HepG2 (cell line): ENCODE measurements at regions not wholly inside any gene's neighbourhood (a gene's known extent, or its start where the extent isn't known, plus 50 kb on each side); places are given as distances from the start of the nearest gene placed in this dataset.

Source experiments
- ATAC-seq: fragments of 200-7000 bp; cut with Tn5 transposase; 3 replicates; pipeline ENCODE4 v1.9.1; 2020; ENCODE audit warnings: mild to moderate bottlenecking, moderate library complexity
- BruUV-seq: library from RNA; stranded (reverse); fragments of 400-500 nt; replicated peaks from 2 replicates; lab custom pipeline; 2021; lab: Mats Ljungman, UMichigan
- CTCF ChIA-PET: fragments of 300-600 bp; formaldehyde crosslinking; extraction: SDS; loops from one replicate; lab custom pipeline; 2021; ENCODE audit warnings: low total read pairs, inconsistent platforms, low intra/inter-chr PET ratio; lab: Yijun Ruan, JAX
- POLR2A ChIA-PET: fragments of 350-600 bp; sonication (Branson Sonifier 250); formaldehyde crosslinking; loops from one replicate; lab custom pipeline; 2020; ENCODE audit warnings: antibody characterized with exemption, inconsistent platforms; lab: Yijun Ruan, JAX
- DNase-seq: peaks from one replicate; pipeline ENCODE4 v3.0.0-alpha.2; 2015; ENCODE audit warnings: low spot score
- FAIRE-seq: peaks from 3 replicates; lab custom pipeline; 2011; peaks lifted over from hg19 to GRCh38; lab: Jason Lieb, UNC
- H2AFZ ChIP-seq: one replicate; pipeline ENCODE4 v1.6.1; 2011; ENCODE audit warnings: low read length, inconsistent platforms
- H3K27ac ChIP-seq: fragments of 300-600 bp; 3 replicates; pipeline ENCODE4 v1.8.0; 2011; ENCODE audit warnings: mixed run types, mild to moderate bottlenecking, mixed read lengths, low read length, inconsistent platforms; ENCODE audit not compliant: insufficient read depth; ENCODE audit errors: extremely low read length
- H3K27me3 ChIP-seq, 2 experiments: fragments of 200-600 bp in 1 of 2; 2 replicates in 1 of 2; 3 replicates in 1 of 2; pipeline versions ENCODE4 v1.6.0 to v1.8.0; 2011; ENCODE audit warnings: low read length in 2 of 2, mild to moderate bottlenecking in 2 of 2, moderate library complexity in 2 of 2, inconsistent platforms in 1 of 2; ENCODE audit not compliant: insufficient read depth in 2 of 2, control insufficient read depth in 1 of 2
- H3K36me3 ChIP-seq, 2 experiments: fragments of 200-600 bp in 1 of 2; replicated peaks in 1 of 2; 2 replicates in 1 of 2; 3 replicates in 1 of 2; pipeline versions ENCODE4 v1.5.1 to v1.8.0; 2011; ENCODE audit warnings: low read length in 2 of 2, inconsistent platforms in 1 of 2; ENCODE audit not compliant: insufficient read depth in 2 of 2, control insufficient read depth in 1 of 2
- H3K4me1 ChIP-seq: 2 replicates; pipeline ENCODE4 v1.5.1; 2012; ENCODE audit warnings: low read length, inconsistent platforms; ENCODE audit not compliant: insufficient read depth
- H3K4me2 ChIP-seq: 2 replicates; pipeline ENCODE4 v1.6.0; 2011; ENCODE audit warnings: low read depth, low read length, inconsistent platforms
- H3K4me3 ChIP-seq, 3 experiments: fragments of 200-600 bp in 1 of 3; sonication (generic), shearing (Covaris generic) in 1 of 3; replicated peaks in 1 of 3; 2 replicates each; pipeline ENCODE4 v1.5.1; 2011 to 2016; ENCODE audit warnings: low read length in 3 of 3, inconsistent platforms in 2 of 3, low read depth in 2 of 3, mild to moderate bottlenecking in 2 of 3, control low read depth in 1 of 3, mixed read lengths in 1 of 3; ENCODE audit not compliant: insufficient read depth in 1 of 3
- H3K79me2 ChIP-seq: one replicate; pipeline ENCODE4 v1.6.1; 2011; ENCODE audit warnings: low read length, inconsistent platforms; ENCODE audit not compliant: insufficient read depth
- H3K9ac ChIP-seq: 2 replicates; pipeline ENCODE4 v1.6.0; 2011; ENCODE audit warnings: mild to moderate bottlenecking, low read depth, low read length, inconsistent platforms; ENCODE audit not compliant: insufficient read depth
- H3K9me3 ChIP-seq: 2 replicates; pipeline ENCODE4 v1.5.1; 2012; ENCODE audit warnings: mild to moderate bottlenecking, low read length
- H4K20me1 ChIP-seq: 2 replicates; pipeline ENCODE4 v1.6.0; 2011; ENCODE audit warnings: inconsistent platforms, mild to moderate bottlenecking, low read length, moderate library complexity; ENCODE audit not compliant: insufficient read depth
- ASH2L ChIP-seq: fragments of 300-600, 200-600 bp; sonication (generic); IDR thresholded peaks from 2 replicates; pipeline ENCODE4 v1.7.0; 2017; ENCODE audit warnings: low read depth, mild to moderate bottlenecking, moderate library complexity, mixed read lengths, low read length; ENCODE audit not compliant: insufficient read length
- BRF2 ChIP-seq: sonication (generic); formaldehyde crosslinking; IDR thresholded peaks from 2 replicates; pipeline ENCODE4 v1.8.1; 2022; ENCODE audit warnings: mild to moderate bottlenecking, missing genetic modification reagents
- MAFF ChIP-seq: IDR thresholded peaks from 2 replicates; pipeline ENCODE4 v1.6.1; 2011; ENCODE audit warnings: low read depth, low read length, improper control_type of control experiment
- MAFK ChIP-seq, 2 experiments: IDR thresholded peaks in 1 of 2; conservative IDR thresholded peaks in 1 of 2; 2 replicates each; pipeline ENCODE4 v1.6.1; 2011; ENCODE audit warnings: improper control_type of control experiment in 2 of 2, low read length in 2 of 2
- ZBTB39 ChIP-seq: sonication (generic); formaldehyde crosslinking; IDR thresholded peaks from 2 replicates; pipeline ENCODE4 v1.5.0; 2020; ENCODE audit warnings: missing genetic modification reagents
- ZNF317 ChIP-seq: sonication (generic); formaldehyde crosslinking; IDR thresholded peaks from 2 replicates; pipeline ENCODE4 v1.5.0; 2020; ENCODE audit warnings: mild to moderate bottlenecking, missing genetic modification reagents
- ZNF441 ChIP-seq: sonication (generic); formaldehyde crosslinking; IDR thresholded peaks from 2 replicates; pipeline ENCODE4 v1.7.0; 2021; ENCODE audit warnings: missing genetic modification reagents, borderline replicate concordance
- WGBS: methylation state at CpG from one replicate; pipeline ENCODE4 v1.1.6; 2017; ENCODE audit warnings: low lambda C conversion rate; 5-methylcytosine and 5-hydroxymethylcytosine counted together
- in situ Hi-C: cut with HindIII; loops from 2 replicates; pipeline ENCODE4 v1.10.0; 2017; ENCODE audit warnings: low pct_unique_long_range_greater_than_20kb; ENCODE audit not compliant: extremely low pct_ligation_motif_present
- intact Hi-C: fragments of 100-400 bp; cut with micrococcal nuclease; formaldehyde crosslinking; loops from one replicate; pipeline ENCODE4 v1.10.0; 2022; ENCODE audit not compliant: unreplicated experiment

DNA sequence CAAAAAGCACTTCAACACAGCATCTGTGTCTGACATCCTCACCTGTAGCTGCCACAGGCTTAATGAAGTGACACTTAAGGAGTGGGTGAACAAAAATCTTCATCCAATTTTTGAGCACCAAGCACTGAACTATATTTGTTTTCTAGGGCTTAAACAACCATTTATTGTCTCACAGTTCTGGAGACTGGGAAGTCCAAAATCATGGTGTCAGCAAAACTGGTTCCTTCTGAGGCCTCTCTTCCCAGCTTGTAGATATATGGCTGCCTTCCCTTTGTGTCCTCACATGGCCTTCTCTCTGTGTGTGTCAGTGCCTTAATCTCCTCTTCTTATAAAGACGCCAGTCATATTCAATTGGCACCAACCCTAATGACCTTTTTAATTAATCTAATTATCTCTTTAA, 189.2 kb upstream of the CLNK start:
- H3K27ac ChIP-seq: no peak overlapping the region
- DNase-seq (no peak), FAIRE-seq (no peak), ATAC-seq (no peak)
- WGBS: 0% methylated on average over 1 of the region's 1 CpG
- TF ChIP-seq ZNF441: no peak
- TF ChIP-seq ASH2L: no peak
- no peak for TF ChIP-seq BRF2 (CRISPR knock-in tag)
- peak; percentile 76 for TF ChIP-seq MAFF
- peak; percentile 45 to 84; a peak in 3 of 4 replicates for TF ChIP-seq MAFK (conservative IDR thresholded peaks at IDR 0.05 in 1 of 2, IDR thresholded peaks at IDR 0.05 in 1 of 2; ENCODE audit: low read length in 2 of 2)
- ChIA-PET CTCF (no interaction called here), POLR2A (no interaction called here)
- BruUV-seq: no TSS peak
- H3K4me1 ChIP-seq: no peaks in the 10 kb centered on the region
- no peaks in the 10 kb centered on the region for H3K9me3 ChIP-seq
- no peak overlapping the region for H3K9ac ChIP-seq
- H3K36me3 ChIP-seq: no peaks in the 10 kb centered on the region
- H2AFZ ChIP-seq: no peak overlapping the region
- in situ Hi-C loops: no loop called here
- no peaks in the 10 kb centered on the region; a peak in 1 of 5 replicates for H3K27me3 ChIP-seq
- H4K20me1 ChIP-seq: no peaks in the 10 kb centered on the region
- intact Hi-C loops: no loop called here
- no peak overlapping the region for H3K4me3 ChIP-seq
- no peak overlapping the region for H3K4me2 ChIP-seq
- no peaks in the 10 kb centered on the region for H3K79me2 ChIP-seq

DNA sequence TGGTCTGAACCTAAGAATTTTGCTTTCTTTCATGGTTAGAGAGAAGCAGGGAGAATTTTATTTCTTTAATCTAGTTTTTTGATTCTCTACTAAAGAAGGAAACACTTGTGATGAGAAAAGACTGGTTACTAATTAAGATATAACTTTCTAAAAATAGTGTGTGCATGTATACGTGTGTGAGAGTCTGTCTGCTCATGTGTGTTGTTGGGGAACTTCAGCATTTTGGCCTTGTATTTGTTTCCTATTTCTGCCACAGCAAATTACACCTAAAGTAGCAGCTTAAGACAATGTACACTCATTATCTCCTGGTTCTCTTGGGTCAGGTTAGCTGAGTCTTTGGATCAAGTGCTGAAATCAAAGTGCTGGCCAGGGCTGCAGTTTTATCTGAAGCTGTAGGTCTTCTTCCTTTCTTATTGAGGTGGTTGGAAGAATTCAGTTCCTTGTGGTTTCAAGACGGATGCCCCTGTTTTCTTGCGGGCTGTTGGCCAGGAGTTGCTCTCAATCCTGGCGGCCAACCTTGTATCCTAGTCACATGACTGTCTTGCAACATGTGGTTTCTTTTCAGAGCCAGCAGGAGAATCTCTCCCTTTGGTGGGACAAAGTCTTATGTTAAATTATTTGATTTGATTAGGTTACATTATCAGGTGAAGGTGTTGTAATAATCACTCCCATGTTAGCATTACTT, 188.4 kb upstream of the CLNK start:
- Histone ChIP-seq H3K27ac (no peak overlapping the region), H3K27me3 (no peaks in the 10 kb centered on the region; a peak in 1 of 5 replicates), H4K20me1 (no peaks in the 10 kb centered on the region)
- no TSS peak for BruUV-seq
- 10% methylated on average over 4 of the region's 4 CpGs for whole genome bisulfite sequencing
- TF ChIP-seq ZNF317 (CRISPR knock-in tag) (no peak), ZBTB39 (CRISPR knock-in tag) (no peak)
- TF ChIP-seq, all 625 proteins: peak for 0
- Histone ChIP-seq H3K9ac (no peak overlapping the region), H3K9me3 (no peaks in the 10 kb centered on the region), H3K79me2 (no peaks in the 10 kb centered on the region), H3K4me1 (no peaks in the 10 kb centered on the region), H2AFZ (no peak overlapping the region), H3K36me3 (no peaks in the 10 kb centered on the region), H3K4me3 (no peak overlapping the region), H3K4me2 (no peak overlapping the region)
- no peak for DNase-seq
- ChIA-PET POLR2A (no interaction called here), CTCF (no interaction called here)
- ATAC-seq: no peak
- FAIRE-seq: no peak
- intact Hi-C loops (no loop called here), in situ Hi-C loops (no loop called here)
